HFFc6 (cell line): ENCODE measurements at regions not wholly inside any gene's neighbourhood (a gene's known extent, or its start where the extent isn't known, plus 50 kb on each side); places are given as distances from the start of the nearest gene placed in this dataset.
A peak's percentile ranks its signal among the peaks of the same experiment; 100 is the strongest.

ENCODE experiments used
- DNase-seq: peaks from one replicate; pipeline ENCODE4 v3.0.0-alpha.2; 2018
- H3K27ac Mint-ChIP-seq: 2 replicates; pipeline ENCODE4 v1.8.0; 2020; ENCODE audit warnings: mild to moderate bottlenecking, mixed read lengths
- H3K27me3 Mint-ChIP-seq: 2 replicates; pipeline ENCODE4 v1.8.0; 2021; ENCODE audit warnings: mild to moderate bottlenecking, moderate library complexity, mixed read lengths; ENCODE audit not compliant: insufficient read depth
- H3K36me3 Mint-ChIP-seq: 2 replicates; pipeline ENCODE4 v1.8.0; 2021; ENCODE audit warnings: low read depth, mixed read lengths
- H3K4me1 Mint-ChIP-seq: 2 replicates; pipeline ENCODE4 v1.8.0; 2020; ENCODE audit warnings: low read depth, mixed read lengths
- H3K4me3 Mint-ChIP-seq: 2 replicates; pipeline ENCODE4 v1.8.0; 2020; ENCODE audit warnings: mild to moderate bottlenecking, moderate library complexity, mixed read lengths
- H3K9me3 Mint-ChIP-seq: 2 replicates; pipeline ENCODE4 v1.8.0; 2020; ENCODE audit warnings: mild to moderate bottlenecking, mixed read lengths
- CTCF ChIP-seq: fragments of 200-600 bp; sonication (generic); IDR thresholded peaks from 2 replicates; pipeline ENCODE4 v1.5.0; 2021; ENCODE audit warnings: antibody characterized with exemption, mild to moderate bottlenecking

GRCh38 chr2:180927030-180927686 lies 53.2 kb upstream of the UBE2E3 start:
- Mint-ChIP-seq H3K9me3 (no peaks in the 10 kb centered on the region), H3K27me3 (no peaks in the 10 kb centered on the region; the same call in 1 of the 2 replicates), H3K27ac (no peak overlapping the region), H3K4me3 (no peak overlapping the region), H3K36me3 (no peaks in the 10 kb centered on the region), H3K4me1 (peaks cover 8% of the 10 kb centered on the region)
- DNase-seq: no peak
- TF ChIP-seq CTCF: no peak

- no peaks in the 10 kb centered on the region; the same call in 1 of the 2 replicates for H3K27me3 Mint-ChIP-seq
- H3K9me3 Mint-ChIP-seq: no peaks in the 10 kb centered on the region
- H3K27ac Mint-ChIP-seq: no peak overlapping the region
- no peak overlapping the region for H3K4me3 Mint-ChIP-seq
- no peaks in the 10 kb centered on the region for H3K36me3 Mint-ChIP-seq
- DNase-seq: no peak
- peaks cover 8% of the 10 kb centered on the region for H3K4me1 Mint-ChIP-seq
- TF ChIP-seq CTCF: no peak
These were observed 54.7 kb upstream of the UBE2E3 start for GRCh38 chr2:180925700-180926099.

- H3K27me3 Mint-ChIP-seq: no peaks in the 10 kb centered on the region
- no peak for TF ChIP-seq CTCF
- no peak for DNase-seq
- no peak overlapping the region for H3K27ac Mint-ChIP-seq
- no peaks in the 10 kb centered on the region for H3K9me3 Mint-ChIP-seq
- H3K4me3 Mint-ChIP-seq: no peak overlapping the region
- H3K36me3 Mint-ChIP-seq: no peaks in the 10 kb centered on the region
- peaks cover 8% of the 10 kb centered on the region for H3K4me1 Mint-ChIP-seq
These were observed 56.3 kb upstream of the UBE2E3 start for GRCh38 chr2:180924063-180924462.

GRCh38 chr2:180910831-180911665 lies 69.4 kb upstream of the UBE2E3 start:
- Mint-ChIP-seq H3K36me3 (no peaks in the 10 kb centered on the region), H3K27ac (no peak overlapping the region), H3K4me1 (peaks cover 35% of the 10 kb centered on the region), H3K27me3 (no peaks in the 10 kb centered on the region), H3K9me3 (no peaks in the 10 kb centered on the region), H3K4me3 (no peak overlapping the region)
- TF ChIP-seq CTCF: no peak
- no peak for DNase-seq

GRCh38 chr2:180907731-180908130 lies 72.7 kb upstream of the UBE2E3 start:
- H3K4me3 Mint-ChIP-seq: peak overlapping the region; percentile 70
- H3K36me3 Mint-ChIP-seq: no peaks in the 10 kb centered on the region
- no peaks in the 10 kb centered on the region for H3K27me3 Mint-ChIP-seq
- H3K9me3 Mint-ChIP-seq: no peaks in the 10 kb centered on the region
- TF ChIP-seq CTCF: no peak
- H3K27ac Mint-ChIP-seq: peak overlapping the region; percentile 61
- DNase-seq: peak; percentile 67
- peaks cover 40% of the 10 kb centered on the region for H3K4me1 Mint-ChIP-seq
